Bronchial epithelial cell (primary cell): ENCODE measurements at regions not wholly inside any gene's neighbourhood (a gene's known extent, or its start where the extent isn't known, plus 50 kb on each side); places are given as distances from the start of the nearest gene placed in this dataset.
A peak's percentile ranks its signal among the peaks of the same experiment; 100 is the strongest.

ENCODE experiments used
- DNase-seq: peaks from one replicate; pipeline ENCODE4 v3.0.0-alpha.2; 2010; ENCODE audit warnings: low read depth
- FAIRE-seq: peaks from 2 replicates; lab custom pipeline; 2011; peaks lifted over from hg19 to GRCh38; lab: Jason Lieb, UNC
- H3K27me3 ChIP-seq: 2 replicates; pipeline ENCODE4 v1.5.1; 2011; ENCODE audit warnings: low read length; ENCODE audit not compliant: control insufficient read depth, insufficient read depth
- H3K36me3 ChIP-seq: 2 replicates; pipeline ENCODE4 v1.5.1; 2011; ENCODE audit warnings: low read length; ENCODE audit not compliant: control insufficient read depth, insufficient read depth
- H3K4me3 ChIP-seq: 2 replicates; pipeline ENCODE4 v1.5.1; 2011; ENCODE audit warnings: mild to moderate bottlenecking, low read depth, low read length, control low read depth
- TF ChIP-seq, protein P1 (sequence below): IDR thresholded peaks from 2 replicates; pipeline ENCODE4 v1.5.1; 2011; ENCODE audit warnings: mild to moderate bottlenecking, moderate library complexity, low read length, control low read depth, inconsistent platforms; ENCODE audit not compliant: insufficient read depth, severe bottlenecking

DNA sequence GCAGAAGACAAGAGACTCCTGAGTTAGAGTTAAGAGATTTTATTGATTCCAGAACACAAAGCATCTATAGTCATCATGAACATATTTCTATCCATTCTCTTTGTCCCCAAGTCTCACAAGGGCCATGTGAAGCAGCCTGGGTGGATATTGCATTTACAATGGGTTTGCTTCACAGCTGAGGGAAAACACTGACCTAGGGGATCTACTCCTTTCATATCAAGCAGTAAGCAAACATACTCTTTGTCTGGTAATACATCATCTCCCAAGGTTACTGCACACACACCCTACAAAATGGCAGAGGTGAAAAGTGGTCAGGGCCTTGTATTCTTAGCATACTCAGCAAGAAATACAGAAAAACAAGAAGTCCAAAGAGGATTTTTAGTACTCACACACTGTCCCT, 267.7 kb upstream of the BCHE start:
- FAIRE-seq, result no peak
- DNase-seq, result no peak
- Histone ChIP-seq H3K27me3 (no peaks in the 10 kb centered on the region), H3K4me3 (no peak overlapping the region), H3K36me3 (no peaks in the 10 kb centered on the region)
- TF ChIP-seq, protein P1, sequence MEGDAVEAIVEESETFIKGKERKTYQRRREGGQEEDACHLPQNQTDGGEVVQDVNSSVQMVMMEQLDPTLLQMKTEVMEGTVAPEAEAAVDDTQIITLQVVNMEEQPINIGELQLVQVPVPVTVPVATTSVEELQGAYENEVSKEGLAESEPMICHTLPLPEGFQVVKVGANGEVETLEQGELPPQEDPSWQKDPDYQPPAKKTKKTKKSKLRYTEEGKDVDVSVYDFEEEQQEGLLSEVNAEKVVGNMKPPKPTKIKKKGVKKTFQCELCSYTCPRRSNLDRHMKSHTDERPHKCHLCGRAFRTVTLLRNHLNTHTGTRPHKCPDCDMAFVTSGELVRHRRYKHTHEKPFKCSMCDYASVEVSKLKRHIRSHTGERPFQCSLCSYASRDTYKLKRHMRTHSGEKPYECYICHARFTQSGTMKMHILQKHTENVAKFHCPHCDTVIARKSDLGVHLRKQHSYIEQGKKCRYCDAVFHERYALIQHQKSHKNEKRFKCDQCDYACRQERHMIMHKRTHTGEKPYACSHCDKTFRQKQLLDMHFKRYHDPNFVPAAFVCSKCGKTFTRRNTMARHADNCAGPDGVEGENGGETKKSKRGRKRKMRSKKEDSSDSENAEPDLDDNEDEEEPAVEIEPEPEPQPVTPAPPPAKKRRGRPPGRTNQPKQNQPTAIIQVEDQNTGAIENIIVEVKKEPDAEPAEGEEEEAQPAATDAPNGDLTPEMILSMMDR, result no peak

DNA sequence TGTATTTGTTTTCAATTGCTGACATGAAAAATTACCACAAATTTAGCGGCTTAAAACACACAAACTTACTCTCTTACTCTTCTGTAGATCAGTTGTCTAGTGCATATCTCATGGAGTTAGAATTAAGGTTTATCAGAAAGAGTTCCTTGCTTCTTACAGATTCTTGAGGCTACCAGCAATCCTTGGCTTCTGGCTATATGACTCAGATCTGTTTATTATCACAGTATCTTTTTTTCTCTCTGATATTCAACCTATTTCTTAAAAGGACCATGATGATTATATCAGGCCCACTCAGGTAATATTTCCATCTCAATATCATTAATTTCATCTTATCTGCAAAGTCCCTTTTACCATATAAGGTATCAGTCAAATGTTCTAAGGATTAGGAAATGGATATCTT, 263.5 kb upstream of the BCHE start:
- Histone ChIP-seq H3K27me3 (no peaks in the 10 kb centered on the region), H3K36me3 (no peaks in the 10 kb centered on the region), H3K4me3 (no peak overlapping the region)
- peak; percentile 25 for DNase-seq
- TF ChIP-seq, protein P1, result no peak
- FAIRE-seq, result no peak

- H3K4me3 ChIP-seq, result no peak overlapping the region
- FAIRE-seq (no peak), DNase-seq (no peak)
- no peaks in the 10 kb centered on the region for H3K27me3 ChIP-seq
- H3K36me3 ChIP-seq, result no peaks in the 10 kb centered on the region
- TF ChIP-seq, protein P1, result no peak
Observed at GRCh38 chr3:166089575-166089974, 252.4 kb upstream of the BCHE start.

DNA sequence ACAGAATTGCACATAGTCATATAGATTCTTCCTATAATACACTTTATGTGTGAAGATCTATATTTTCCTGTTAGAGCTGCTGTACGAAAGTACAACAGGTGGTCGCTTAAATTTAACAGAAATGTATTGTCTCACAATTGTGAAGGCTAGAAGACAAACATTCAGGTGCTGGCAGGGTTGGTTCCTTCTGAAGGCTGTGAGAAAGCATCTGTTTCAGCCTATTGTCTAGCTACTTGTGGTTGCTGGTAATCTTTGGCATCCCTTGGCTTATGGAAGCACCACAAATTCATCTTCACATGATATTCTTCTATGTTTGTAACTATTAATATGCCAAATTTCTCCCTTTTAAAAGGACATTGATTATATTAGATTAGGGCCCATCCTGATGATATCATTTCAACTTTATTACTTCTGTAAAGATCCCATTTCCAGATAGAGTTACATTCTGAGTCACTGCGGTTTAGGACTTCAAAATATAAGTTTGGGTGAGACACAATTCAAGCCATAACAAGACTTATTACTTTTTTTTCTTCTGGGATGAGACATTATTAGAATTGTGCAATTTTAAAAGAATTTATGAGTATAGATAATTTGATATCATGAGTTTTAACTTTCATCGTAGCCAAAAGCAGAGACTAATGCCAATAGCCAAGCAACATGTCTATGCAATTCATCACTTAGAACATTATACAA, 248.1 kb upstream of the BCHE start:
- DNase-seq (peak; percentile 72), FAIRE-seq (no peak)
- Histone ChIP-seq H3K36me3 (no peaks in the 10 kb centered on the region), H3K4me3 (no peak overlapping the region), H3K27me3 (no peaks in the 10 kb centered on the region)
- TF ChIP-seq, protein P1, result no peak

GRCh38 chr3:166080096-166080495, 242.9 kb upstream of the BCHE start:
- no peak overlapping the region for H3K4me3 ChIP-seq
- H3K27me3 ChIP-seq, result no peaks in the 10 kb centered on the region
- H3K36me3 ChIP-seq, result no peaks in the 10 kb centered on the region
- DNase-seq, result no peak
- no peak for FAIRE-seq
- TF ChIP-seq, protein P1, result no peak

DNA sequence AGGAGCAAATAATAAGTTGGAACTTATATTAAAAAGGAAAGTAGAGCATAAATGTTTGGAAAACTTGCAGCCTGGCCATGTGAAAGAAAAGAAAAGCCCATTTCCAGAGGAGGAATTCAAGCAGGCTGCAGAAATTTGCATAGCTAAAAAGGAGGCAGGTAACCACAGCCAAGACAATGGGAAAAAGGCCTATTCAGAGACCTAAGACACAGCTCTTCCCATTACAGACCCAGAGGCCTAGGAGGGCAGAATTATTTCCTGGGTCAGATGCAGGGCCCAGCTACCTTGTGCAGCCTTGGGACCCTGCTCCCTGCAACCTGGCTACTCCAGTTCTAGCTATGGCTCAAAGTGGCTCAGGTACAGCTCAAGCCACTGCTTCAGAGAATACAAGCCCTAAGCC, 234.6 kb upstream of the BCHE start:
- TF ChIP-seq, protein P1, result no peak
- Histone ChIP-seq H3K36me3 (no peaks in the 10 kb centered on the region), H3K27me3 (no peaks in the 10 kb centered on the region), H3K4me3 (no peak overlapping the region)
- FAIRE-seq, result no peak
- no peak for DNase-seq
